AG04450 (cell line): ENCODE measurements at regions not wholly inside any gene's neighbourhood (a gene's known extent, or its start where the extent isn't known, plus 50 kb on each side); places are given as distances from the start of the nearest gene placed in this dataset.

Experiments
- CTCF ChIA-PET: fragments of 300-600, 350-600 bp; formaldehyde crosslinking; extraction: SDS; loops from one replicate; lab custom pipeline; 2022; ENCODE audit warnings: antibody characterized with exemption, inconsistent platforms; lab: Charles Lee
- POLR2A ChIA-PET: fragments of 350-600 bp; formaldehyde crosslinking; extraction: SDS; loops from one replicate; lab custom pipeline; 2021; ENCODE audit warnings: antibody characterized with exemption, inconsistent platforms; lab: Yijun Ruan, JAX
- DNase-seq: peaks from one replicate; pipeline ENCODE4 v3.0.0-alpha.2; 2011; ENCODE audit warnings: low read depth, low spot score
- H3K27ac ChIP-seq: one replicate; pipeline ENCODE4 v1.5.1; 2012; ENCODE audit warnings: low read depth, low read length, control low read depth
- H3K27me3 ChIP-seq: one replicate; pipeline ENCODE4 v1.6.0; 2012; ENCODE audit warnings: low read length; ENCODE audit not compliant: control insufficient read depth, insufficient read depth
- H3K4me3 ChIP-seq: 2 replicates; pipeline ENCODE4 v1.5.1; 2011; ENCODE audit warnings: mild to moderate bottlenecking, low read depth, low read length, control low read depth
- H3K9me3 ChIP-seq: 2 replicates; pipeline ENCODE4 v1.5.1; 2012; ENCODE audit warnings: low read length; ENCODE audit not compliant: control insufficient read depth, insufficient read depth
- TF ChIP-seq, protein P1 (sequence below): IDR thresholded peaks from 2 replicates; pipeline ENCODE4 v1.5.1; 2011; ENCODE audit warnings: low read depth, low read length, control low read depth, inconsistent platforms

DNA sequence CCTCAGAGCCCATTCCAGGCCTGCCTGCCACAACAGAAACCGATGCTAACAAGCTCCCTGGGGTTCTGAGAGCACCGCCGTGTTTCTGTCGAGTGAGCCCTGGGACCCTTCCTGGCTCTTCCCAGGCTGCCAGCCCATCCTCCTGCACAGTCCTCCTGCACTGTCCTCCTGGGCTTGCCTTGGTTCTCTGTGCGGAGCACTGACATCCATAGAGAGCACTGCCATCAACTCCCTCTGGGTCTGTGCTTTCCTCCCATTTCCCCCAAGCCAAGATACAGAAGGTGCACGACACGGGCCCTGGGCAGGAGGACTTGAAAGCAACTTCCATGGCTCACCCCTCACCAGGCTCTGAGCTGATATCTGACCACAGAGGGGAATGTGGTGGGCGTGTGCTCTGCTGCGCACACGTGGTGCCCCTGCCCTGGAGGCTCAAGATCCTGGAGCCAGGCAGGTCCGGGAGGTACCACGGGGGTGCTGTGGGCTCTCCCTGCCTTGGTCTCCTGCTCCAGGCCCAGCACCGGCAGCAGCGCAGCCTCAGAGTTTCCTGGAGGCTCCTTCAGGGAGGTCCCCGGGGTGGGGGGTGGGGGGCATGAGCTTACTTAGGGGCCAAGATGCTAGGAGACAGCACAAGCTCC, 304.2 kb downstream of the BRD1 start:
- Histone ChIP-seq H3K27me3 (no peaks in the 10 kb centered on the region), H3K27ac (no peak overlapping the region), H3K4me3 (no peak overlapping the region), H3K9me3 (peaks cover 74% of the 10 kb centered on the region)
- DNase-seq, result no peak
- CTCF ChIA-PET, result interaction anchor here (0.6 kb wide), 1 partner anchor 1014 kb away, joined by 3 read pairs; no protein-coding TSS in a partner anchor
- TF ChIP-seq, protein P1, sequence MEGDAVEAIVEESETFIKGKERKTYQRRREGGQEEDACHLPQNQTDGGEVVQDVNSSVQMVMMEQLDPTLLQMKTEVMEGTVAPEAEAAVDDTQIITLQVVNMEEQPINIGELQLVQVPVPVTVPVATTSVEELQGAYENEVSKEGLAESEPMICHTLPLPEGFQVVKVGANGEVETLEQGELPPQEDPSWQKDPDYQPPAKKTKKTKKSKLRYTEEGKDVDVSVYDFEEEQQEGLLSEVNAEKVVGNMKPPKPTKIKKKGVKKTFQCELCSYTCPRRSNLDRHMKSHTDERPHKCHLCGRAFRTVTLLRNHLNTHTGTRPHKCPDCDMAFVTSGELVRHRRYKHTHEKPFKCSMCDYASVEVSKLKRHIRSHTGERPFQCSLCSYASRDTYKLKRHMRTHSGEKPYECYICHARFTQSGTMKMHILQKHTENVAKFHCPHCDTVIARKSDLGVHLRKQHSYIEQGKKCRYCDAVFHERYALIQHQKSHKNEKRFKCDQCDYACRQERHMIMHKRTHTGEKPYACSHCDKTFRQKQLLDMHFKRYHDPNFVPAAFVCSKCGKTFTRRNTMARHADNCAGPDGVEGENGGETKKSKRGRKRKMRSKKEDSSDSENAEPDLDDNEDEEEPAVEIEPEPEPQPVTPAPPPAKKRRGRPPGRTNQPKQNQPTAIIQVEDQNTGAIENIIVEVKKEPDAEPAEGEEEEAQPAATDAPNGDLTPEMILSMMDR, result no peak
- POLR2A ChIA-PET, result no interaction called here

DNA sequence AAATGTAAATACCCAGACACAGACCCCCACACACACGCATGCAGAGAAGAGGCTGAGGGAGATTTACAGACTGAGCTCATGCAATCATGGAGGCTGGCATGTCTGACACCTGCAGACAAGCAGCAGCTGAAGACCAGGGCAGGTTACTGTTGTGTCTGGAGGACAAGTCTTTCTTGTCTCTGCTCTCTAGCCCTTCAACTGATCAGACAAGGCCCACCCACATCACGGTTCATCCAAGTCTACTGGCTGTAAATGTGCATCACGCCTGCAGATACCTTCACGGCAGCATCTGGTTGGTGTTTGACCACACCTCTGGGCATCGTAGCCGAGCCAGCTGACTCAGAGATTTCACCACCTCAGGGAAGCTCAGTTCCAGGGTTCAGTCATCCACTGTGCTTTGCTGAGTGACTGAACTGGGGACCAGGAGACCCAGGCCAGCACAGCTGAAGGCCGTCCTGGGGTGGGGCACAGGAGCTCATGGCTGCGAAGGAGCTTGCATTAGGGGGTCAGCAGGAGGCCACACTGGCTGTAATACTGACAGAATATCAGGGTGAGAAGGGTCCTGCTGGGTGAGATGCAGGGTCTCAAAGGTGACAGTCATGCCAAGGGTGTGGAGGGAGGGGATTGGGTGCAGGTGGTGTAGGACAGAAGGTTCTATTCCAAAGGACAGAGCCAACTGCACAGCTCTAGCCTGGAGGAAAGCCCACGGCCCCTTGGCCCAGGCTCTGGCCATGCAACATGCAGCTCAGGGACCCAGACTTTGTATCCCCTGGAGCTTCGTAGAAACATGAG, 304.9 kb downstream of the BRD1 start:
- Histone ChIP-seq H3K9me3 (peaks cover 74% of the 10 kb centered on the region), H3K4me3 (no peak overlapping the region), H3K27me3 (no peaks in the 10 kb centered on the region), H3K27ac (no peak overlapping the region)
- DNase-seq, result no peak
- ChIA-PET POLR2A (no interaction called here), CTCF (no interaction called here)
- TF ChIP-seq, protein P1, result no peak

DNA sequence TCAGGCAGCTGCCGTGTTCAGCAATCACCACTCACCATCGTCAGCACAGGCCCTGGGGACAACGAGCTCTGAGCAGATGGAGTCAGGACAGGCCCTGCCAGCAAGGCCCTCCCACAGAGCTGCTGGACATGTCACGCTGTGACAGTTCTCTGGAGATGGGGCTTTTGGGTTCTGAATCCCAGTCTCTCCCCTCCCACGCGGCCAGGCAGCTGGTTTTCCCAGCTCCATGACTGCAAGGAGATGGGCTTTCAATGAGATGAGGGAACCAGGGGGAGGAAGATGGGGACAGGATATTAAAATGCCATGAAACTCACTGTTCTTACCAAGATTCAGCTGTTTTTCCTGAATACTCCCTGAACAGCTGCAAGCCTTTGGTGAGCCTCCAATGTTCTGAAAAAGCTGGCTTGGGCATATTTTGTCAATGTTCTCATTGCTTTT, 305.9 kb downstream of the BRD1 start:
- no peak overlapping the region for H3K4me3 ChIP-seq
- TF ChIP-seq, protein P1, result no peak
- CTCF ChIA-PET, result no interaction called here
- H3K27me3 ChIP-seq, result no peaks in the 10 kb centered on the region
- no peak overlapping the region for H3K27ac ChIP-seq
- POLR2A ChIA-PET, result no interaction called here
- H3K9me3 ChIP-seq, result peaks cover 79% of the 10 kb centered on the region
- no peak for DNase-seq

DNA sequence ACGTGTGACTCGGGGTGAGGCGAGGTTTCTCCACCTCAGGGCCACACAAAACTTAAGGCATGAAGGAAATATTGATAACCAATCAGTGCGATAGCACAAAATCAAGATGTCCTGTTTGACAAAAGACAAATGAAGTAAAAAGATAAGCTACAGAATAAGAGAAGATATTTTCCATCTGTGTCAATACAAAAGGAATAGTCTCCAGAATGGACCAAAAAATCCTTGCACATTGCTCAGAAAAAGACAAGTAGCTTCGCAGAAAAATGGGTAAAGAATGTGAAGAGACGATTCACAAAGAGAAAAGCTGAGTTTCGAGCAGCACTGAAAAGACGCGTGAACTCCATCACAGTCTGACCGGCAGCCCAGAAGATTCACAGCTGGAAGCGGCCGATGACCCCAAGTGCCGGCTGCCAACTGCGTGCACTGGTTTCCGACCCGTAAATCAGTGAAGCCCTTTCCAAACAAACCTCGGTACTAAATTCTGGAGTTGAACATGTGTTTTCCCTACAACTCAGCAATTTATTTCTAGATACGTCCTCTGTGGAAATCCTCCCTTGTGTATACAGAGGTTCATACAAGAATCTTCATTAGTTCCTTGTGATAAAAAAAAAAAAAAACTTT, 308.4 kb downstream of the BRD1 start:
- Histone ChIP-seq H3K4me3 (no peak overlapping the region), H3K27me3 (no peaks in the 10 kb centered on the region), H3K9me3 (peaks cover 80% of the 10 kb centered on the region), H3K27ac (no peak overlapping the region)
- DNase-seq, result no peak
- CTCF ChIA-PET, result no interaction called here
- POLR2A ChIA-PET, result no interaction called here
- TF ChIP-seq, protein P1, result no peak
